GM21737 (cell line): ENCODE measurements at regions not wholly inside any gene's neighbourhood (a gene's known extent, or its start where the extent isn't known, plus 50 kb on each side); places are given as distances from the start of the nearest gene placed in this dataset.
"Not testable (repeated sequence)": the region's sequence is repeated elsewhere in the genome, so short reads cannot be mapped to it uniquely, and the experiment has no call there.

Source experiments
- ATAC-seq: cut with Tn5 transposase; IDR thresholded peaks from one replicate; pipeline ENCODE4 v1.9.1; 2021; ENCODE audit warnings: mild to moderate bottlenecking, moderate library complexity; ENCODE audit not compliant: unreplicated experiment

DNA sequence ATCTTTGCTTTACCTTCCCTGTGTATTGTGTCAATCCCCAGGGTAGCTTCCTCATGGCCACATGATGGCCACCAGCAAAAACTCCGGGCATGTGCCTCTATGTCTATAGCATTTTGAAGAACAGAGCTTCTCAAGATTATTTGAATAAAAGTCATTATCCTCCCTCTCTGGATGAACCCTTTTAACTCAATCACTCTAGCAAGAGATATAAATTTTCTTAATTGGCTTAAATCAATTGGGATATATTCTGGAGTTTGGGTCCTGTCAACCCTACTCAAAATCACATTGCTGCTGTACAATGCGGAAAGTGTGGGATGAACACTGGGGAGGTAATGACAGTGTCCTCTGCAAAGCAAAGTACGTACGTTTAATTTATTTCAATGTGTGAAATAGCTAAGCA, 370.6 kb upstream of the LRRC3B start:
- no peak for ATAC-seq

DNA sequence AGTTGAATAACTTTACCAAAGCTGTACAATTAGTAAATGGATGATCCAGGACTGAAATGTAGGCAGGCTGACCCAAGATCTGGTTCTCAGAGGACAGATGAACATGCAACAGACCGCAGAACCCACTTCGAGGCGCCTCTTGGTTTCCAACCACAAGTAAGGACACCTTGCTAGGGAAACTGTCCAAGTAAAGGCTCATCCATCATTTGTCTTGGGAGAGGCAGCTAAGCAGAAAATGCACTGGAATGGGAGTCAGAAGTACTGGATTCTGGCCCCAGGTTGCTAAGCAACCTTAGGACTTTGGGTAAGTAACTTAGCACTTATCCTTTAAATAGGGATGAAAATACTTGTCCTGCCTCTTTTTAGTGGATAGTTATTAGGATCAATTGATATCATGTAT, 366.3 kb upstream of the LRRC3B start:
- ATAC-seq, result no peak

DNA sequence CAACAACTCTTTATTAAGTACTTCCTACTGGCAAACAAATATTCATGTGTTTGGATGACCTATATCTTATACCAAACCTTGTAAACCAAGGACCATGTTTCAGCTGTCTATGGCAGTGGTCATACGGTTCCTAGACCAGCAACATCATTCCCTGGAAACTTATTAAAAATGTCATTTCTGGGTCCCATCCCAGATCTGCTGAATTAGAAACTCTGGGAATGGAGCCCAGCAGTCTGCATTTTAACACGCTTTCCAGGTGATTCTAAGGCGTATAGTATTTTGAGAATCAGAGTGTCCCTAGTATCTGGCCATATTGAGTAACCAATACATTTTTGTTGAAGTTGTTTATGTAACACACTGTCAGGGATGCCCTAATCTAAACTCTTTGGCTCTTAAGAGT, 363.4 kb upstream of the LRRC3B start:
- no peak for ATAC-seq

DNA sequence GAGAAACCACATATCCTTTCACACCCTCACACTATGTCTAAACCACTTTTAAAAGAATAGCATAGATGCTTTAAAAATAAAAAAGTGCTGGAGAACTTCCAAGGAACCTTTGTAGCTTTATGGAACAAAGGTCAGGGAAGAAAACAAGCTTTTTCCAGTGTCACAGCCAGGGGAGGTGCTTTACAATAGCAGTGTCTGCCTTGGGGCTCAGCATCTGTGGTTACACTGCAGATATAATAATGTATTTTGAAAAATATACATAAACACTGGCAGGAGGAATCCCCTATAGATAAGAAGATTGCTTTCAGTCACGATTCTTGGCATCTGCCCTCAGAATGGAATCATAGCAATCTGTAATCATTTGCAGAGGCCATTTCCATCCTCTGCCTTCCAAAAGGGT, 362.4 kb upstream of the LRRC3B start:
- ATAC-seq, result no peak

DNA sequence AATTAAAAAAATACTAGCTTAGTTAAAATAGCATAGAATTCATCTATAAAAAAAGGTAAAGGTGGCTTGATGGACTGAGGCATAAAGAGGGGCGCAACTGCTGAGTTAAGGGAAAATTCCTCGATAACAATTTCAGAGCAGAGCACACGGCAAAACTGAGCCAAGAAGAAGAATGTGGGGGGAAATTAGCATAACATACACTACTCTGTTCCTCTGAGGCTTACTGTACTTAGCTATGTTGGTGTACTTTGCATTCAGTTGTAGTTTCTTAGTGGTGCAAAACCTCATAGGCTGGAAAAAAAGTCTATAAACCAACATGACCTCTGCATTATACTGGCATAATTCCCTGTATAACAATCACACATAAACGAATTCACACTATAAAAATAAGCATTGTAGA, 357.9 kb upstream of the LRRC3B start:
- ATAC-seq, result no peak

DNA sequence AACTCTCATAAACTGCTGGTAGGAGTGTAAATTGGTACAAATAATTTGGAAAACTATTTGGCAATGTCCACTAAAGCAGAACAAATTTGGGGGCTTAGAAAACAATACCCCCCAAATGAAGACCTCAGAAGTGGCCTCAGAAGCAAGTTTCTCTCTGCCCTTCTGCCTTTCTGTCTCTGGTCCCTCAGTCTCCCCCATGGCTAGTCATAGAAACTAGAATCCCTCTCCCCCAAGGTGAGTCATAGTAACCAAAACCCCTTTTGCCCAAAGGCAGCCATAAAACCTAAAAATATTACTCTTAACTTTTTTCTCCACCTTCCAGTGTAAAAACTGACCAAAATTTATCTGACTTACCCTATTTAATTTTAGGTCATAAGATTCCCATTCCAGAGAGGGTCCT, 350.7 kb upstream of the LRRC3B start:
- ATAC-seq, result no peak

DNA sequence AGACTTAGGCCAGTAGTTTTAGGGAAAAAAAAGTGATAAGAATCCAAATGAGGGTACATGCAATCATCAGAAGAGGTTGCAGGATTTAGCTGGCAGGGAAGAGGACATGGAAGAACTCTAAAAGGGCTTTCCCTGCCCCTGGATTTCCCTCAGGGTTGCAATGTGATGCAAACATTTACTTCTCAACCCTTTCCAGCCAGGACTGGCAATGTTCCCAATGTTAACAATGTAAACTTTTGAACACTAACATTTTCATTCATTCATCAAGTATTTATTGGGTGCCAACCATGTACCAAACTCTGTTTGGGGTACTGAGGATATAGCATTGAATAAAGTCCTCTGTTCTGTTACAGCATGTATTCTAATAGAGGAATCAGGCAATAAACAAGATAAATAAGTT, 349.4 kb upstream of the LRRC3B start:
- no peak for ATAC-seq

DNA sequence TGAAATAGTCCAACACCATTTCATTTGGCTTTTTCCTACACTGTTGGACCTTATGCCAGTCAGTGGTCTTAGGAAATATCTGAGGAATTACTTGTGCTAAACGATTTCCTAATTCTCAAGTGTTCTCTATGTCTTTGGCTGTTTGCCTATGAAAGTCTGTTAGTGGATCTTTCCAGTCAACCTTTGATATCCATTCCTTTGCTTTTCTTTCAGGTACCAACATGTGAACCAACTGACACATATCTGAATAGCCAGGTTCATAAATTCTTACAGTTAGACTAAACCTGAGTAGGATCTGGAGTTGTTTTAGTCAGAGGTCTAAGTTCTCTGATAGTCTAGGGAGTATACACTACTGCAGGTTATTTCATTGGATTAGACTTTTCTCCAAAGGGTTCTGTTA, 343.5 kb upstream of the LRRC3B start:
- no peak for ATAC-seq

DNA sequence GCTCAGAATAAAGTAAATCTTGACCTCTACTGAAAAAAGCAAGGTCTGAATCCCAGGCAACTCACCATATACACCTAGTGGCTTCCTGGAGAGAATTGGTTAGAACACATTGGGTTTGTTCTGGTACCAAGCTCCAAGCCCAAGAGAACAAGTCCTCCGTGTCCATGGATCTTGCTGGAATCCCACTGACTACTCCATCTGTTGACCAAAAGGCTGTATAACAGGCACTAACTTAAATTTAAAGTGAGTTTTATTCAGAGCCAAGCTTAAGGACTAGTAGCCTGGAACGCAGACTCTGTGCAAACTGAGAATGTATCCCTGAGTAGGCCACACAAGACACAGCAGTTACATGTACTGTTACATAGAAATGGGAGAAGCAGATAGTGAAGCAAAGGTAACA, 342.1 kb upstream of the LRRC3B start:
- no peak for ATAC-seq

DNA sequence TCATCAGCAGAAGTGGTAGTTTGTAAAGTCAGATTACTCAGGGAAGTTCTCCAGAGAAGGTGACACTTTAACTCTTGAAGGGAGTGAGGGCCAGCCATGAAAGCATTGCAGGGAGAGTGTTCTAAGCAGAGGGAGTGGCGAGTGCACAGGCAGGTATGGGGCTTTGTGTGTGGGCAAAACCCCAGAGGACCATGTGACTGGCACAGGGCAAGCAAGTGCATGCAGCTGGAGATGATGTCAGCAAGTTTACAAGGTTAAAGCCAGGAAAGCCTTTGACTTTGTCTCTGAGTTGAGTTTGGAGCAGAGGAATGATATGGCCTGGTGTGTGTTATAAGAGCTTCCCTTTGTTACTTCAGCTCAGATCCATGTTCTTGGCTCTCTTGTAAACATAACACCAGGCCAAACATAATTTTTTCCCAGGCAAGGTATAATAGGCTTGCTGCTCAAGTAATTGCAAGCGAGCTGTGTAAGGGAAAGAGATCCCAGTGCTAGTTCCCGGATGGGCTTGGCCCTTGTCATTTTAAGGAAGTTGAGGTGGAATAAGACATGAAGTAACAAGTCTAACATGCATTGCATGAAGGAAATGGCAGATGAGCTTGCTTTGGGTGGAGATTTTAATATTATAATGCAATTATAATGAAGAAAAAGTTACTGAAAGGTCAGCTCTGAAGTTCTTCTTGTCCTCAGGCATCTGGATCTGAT, 341.1 kb upstream of the LRRC3B start:
- ATAC-seq, result no peak

DNA sequence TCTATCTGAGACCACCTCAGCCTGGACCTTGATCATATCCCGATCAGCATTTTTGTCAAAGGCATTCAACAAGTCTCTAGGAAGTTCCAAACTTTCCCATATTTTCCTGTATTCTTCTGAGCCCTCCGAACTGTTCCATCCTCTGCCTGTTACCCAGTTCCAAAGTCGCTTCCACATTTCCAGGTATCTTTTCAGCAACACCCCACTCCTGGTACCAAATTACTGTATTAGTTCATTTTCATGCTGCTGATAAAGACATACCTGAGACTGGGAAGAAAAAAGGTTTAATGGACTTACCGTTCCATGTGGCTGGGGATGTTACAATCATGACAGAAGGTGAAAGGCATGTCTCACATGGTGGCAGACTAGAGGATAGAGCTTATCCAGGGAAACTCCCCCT, 338.1 kb upstream of the LRRC3B start:
- not testable (repeated sequence) for ATAC-seq

DNA sequence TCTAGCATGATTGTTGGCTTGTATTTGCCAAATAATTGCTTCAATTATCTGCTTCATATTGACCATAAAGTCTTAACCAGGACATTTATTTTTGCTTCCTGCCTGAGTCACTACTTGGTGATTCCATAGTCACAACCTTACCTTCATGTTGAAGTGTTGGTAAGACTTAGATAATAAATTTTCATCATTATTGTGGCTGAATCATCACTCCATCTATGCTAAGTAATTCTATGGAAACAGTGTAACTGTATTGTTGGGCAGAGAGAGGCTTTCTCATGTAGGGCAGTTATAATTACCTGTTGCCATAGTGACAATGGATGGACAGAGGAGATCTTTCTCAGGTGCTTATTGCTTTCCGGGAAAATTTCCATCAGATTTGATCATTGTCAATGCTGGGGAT, 330.7 kb upstream of the LRRC3B start:
- no peak for ATAC-seq

DNA sequence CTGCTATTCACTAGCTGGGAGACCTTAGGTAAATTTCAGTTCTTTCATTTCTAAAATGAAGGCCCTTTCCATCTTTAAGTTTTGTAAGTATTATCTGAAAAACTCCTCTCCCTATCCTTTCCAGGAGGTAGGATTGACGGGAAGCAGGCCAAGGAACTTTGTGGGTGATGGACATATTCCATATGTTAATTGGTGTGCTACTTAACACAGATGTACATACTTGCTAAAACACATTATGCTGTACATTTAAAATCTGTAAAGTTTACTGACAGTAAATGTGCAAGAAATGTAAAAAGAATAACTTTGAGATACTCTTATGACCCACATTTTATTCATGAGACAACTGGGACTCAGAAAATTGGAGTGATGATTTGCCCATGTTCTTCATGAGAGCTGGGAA, 329.8 kb upstream of the LRRC3B start:
- ATAC-seq, result no peak

DNA sequence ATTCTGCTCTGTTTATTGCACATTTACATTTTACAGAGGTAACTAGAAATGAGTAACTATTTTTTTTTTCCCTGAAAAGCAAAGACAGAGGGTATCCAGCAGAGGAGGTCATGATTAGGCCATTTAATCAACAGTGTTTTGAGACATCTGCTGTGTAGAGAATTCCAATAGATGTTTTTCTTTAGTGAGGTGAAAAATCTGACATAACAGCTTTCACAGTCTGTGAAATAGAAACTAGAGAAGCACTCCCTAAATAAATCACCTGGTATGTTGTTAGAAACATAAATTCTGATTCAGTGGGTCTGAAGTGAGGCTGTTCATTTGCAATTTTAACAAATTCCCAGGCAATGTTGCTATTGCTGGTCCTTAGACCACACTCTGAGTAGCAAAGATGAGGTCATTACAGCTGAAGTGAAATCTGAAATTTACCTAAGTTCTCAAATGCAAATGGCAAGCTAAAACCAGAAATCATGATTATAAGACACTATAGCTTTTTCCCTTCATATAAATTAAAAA, 329.2 kb upstream of the LRRC3B start:
- no peak for ATAC-seq

DNA sequence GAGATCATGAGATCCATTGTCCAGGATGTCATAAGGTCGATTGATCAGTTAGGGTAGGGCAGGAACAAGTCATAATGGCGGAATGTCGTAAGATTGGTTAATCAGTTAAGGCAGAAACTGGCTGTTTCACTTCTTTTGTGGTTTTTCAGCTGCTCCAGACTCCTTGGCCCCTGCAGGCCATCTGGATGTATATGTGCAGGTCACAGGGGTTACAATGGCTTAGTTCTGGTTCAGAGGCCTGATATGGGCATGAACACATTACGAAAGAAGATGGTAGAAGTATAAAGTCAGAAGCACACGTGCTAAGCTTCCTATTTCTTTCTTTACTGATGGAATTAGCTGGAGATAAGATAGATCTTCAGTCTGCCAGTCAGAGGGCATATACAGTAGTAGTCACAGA, 315.4 kb upstream of the LRRC3B start:
- no peak for ATAC-seq

DNA sequence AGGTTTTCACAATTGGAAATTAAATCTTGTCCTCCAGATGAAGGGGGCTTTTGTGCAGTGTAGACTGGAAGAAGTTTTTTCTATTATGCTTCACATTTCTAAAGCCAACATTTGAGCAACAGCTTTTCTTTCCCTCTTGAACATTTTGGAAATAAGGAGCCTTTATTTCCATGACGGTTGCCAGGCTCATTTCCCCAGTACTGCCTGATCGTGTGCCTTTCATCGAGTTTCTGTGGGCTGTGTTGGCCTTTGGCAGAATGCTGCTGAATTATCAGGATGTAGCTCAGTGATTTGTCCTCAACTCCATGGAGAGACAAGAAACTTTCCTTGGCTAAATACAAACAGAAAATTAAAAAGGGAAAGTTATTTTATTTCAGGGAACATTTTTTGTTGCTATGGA, 314.8 kb upstream of the LRRC3B start:
- no peak for ATAC-seq

DNA sequence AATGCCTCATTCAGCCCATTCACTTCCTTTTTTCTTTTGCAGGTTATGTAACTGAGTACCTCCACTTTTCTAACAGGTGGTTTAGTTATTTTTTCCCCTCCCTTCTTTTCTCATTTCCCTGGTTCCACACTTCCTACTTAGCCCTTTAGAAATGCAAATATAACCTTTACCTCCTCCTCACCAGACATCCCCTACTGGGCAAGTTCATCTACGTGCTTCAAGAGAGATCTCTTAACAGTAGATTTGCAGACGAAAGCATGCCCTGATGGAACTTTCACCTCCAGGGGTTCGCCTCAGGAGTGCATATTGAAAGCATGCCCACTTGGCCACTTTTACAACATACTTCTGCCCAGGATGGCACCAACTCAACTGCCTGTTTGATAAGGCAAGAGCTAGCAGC, 314.1 kb upstream of the LRRC3B start:
- no peak for ATAC-seq

DNA sequence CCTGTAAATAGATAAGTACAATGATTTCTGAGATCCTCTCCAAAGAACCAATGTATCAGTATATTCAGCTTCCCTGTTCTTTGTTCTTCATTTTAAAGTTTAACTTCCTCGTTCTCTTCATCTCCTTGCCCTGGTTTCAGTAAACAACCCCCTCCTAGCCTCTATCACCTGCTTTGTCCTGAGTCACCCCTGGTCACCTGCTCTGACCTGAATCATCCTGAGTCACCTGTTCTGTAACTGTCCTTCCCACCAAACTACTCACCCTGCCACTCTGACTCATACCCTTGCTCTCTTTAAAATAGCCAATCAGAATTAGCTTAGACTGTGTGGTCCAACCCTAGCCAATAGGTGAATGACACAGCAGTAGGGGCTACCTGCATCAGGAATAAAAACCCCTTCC, 313.0 kb upstream of the LRRC3B start:
- ATAC-seq, result not testable (repeated sequence)

DNA sequence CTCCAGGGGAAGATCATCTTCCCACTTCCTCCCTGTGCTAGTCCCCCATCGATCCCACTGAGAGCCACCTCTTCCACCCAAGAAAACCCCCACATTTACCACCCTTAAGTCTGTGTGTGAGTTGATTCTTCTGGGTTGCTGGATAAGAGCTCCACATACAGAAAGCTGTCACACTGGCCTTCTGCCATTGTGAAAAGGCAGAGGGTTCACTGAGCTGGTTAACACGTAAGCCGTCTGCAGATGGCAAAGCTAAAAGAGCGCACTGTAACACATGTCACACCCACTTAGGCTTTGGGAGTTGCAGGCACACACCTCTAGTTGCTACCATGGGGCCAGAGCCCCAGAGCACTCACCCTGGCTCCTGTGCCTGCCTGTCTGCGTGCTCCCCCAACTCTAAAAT, 309.8 kb upstream of the LRRC3B start:
- no peak for ATAC-seq

DNA sequence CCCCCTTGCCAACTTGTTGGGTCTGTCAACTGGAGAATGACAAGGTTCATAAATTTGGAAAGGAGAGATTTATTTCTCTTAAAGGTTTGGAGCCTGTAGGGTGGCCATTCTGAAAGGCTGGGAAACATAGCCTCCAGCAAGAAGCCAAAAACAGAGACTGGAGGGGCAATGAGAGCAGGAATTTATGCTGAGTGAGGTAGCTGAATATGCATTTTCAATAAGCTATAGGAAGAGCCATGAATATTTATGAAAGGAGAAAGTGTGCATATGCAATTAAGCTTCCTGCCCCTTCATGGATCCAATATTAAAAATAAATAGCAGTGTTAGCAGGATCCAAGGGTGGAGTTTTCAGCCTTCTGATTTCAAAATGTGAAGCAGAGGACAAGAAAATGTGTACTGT, 306.1 kb upstream of the LRRC3B start:
- ATAC-seq, result no peak

DNA sequence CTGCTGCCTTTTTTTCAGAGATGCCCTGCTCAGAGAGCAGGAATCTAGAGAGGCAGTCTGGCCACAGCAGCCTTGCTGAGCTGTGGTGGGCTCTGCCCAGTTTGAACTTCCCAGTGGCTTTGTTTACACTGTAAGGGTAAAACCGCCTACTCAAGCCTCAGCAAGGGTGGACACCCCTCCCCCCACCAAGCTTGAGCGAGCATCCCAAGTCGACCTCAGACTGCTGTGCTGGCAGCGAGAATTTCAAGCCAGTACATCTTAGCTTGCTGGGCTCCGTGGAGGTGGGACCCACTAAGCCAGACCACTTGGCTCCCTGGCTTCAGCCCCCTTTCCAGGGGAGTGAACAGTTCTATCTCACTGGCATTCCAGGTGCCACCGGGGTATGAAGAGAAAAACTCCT, 298.8 kb upstream of the LRRC3B start:
- not testable (repeated sequence) for ATAC-seq

DNA sequence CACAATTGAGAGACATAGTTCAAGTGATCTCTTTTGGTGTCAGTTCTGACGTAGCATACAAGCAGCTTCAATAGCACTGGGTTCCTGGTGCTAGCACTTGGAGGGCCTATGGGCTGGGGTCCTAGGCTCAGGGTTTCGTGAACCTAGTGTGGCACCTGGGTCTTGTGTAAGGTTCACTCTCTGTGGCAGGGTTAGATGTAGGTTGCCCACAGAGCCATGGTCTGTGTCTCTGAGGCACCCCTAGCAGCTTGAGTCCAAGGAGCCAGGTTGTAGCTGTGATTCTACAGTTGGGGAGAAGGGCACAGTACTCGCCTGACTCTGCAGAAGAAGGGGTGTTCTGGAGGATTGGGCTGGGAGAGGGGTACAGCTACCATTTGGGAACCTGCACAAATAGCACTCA, 282.6 kb upstream of the LRRC3B start:
- ATAC-seq, result no peak

DNA sequence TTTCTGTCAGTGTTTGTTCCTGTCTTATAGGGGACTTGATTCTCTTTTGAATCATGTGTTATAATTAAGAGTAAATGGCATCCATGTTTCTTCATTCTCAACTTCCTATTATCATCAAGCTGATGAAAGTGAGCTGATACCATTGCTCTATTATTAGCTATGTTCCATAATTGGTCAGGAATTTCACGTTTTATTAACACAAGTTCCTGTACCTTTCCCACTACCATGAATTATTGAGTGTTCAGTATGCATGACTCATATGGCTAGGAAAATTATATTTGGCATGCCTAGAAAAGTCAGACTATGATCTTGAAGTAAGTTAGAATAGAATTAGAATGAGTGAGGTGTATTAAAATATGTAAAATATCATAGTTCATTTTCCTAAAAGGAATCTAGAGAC, 278.9 kb upstream of the LRRC3B start:
- no peak for ATAC-seq
